A673 (cell line): ENCODE measurements at regions not wholly inside any gene's neighbourhood (a gene's known extent, or its start where the extent isn't known, plus 50 kb on each side); places are given as distances from the start of the nearest gene placed in this dataset.

Experiments
- EZH2 ChIP-seq: fragments of 200-600 bp; sonication (generic); IDR thresholded peaks from 2 replicates; pipeline ENCODE4 v1.6.1; 2017; ENCODE audit warnings: borderline replicate concordance, low read depth, mild to moderate bottlenecking, mixed read lengths, antibody characterized with exemption, low read length; ENCODE audit not compliant: poor library complexity, severe bottlenecking
- TF ChIP-seq, protein P1 (sequence below): fragments of 300-800, 200-600 bp; sonication (generic); conservative IDR thresholded peaks from 2 replicates; pipeline ENCODE4 v1.5.1; 2017; ENCODE audit warnings: low read depth, mild to moderate bottlenecking, antibody characterized with exemption, low read length, moderate library complexity, mixed read lengths

DNA sequence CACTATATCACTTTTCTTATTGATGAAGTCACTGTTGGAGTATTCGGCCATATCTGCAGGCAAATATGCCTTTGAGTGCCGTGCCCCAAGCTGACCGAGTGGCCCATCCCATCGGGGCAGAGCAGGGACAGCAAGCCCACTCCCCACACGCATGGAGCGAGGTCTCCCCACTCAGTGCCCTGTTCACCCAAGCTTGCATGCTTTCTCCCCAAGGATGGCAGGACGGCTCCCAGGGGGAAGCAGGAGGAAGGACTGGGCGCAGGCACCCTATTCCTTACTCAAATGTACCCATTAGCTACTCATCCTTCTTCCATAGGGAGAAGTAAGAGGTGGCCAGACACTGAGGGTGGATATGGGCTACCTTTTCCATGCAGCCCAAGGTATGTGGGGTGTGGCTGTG is 309.0 kb downstream of the IRX1 start:
- TF ChIP-seq, protein P1, sequence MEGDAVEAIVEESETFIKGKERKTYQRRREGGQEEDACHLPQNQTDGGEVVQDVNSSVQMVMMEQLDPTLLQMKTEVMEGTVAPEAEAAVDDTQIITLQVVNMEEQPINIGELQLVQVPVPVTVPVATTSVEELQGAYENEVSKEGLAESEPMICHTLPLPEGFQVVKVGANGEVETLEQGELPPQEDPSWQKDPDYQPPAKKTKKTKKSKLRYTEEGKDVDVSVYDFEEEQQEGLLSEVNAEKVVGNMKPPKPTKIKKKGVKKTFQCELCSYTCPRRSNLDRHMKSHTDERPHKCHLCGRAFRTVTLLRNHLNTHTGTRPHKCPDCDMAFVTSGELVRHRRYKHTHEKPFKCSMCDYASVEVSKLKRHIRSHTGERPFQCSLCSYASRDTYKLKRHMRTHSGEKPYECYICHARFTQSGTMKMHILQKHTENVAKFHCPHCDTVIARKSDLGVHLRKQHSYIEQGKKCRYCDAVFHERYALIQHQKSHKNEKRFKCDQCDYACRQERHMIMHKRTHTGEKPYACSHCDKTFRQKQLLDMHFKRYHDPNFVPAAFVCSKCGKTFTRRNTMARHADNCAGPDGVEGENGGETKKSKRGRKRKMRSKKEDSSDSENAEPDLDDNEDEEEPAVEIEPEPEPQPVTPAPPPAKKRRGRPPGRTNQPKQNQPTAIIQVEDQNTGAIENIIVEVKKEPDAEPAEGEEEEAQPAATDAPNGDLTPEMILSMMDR, result no peak
- TF ChIP-seq EZH2, result no peak
